ENCODE measurements at regions not wholly inside any gene's neighbourhood (a gene's known extent, or its start where the extent isn't known, plus 50 kb on each side); places are given as distances from the start of the nearest gene placed in this dataset.
A peak's percentile ranks its signal among the peaks of the same experiment; 100 is the strongest.

DNA sequence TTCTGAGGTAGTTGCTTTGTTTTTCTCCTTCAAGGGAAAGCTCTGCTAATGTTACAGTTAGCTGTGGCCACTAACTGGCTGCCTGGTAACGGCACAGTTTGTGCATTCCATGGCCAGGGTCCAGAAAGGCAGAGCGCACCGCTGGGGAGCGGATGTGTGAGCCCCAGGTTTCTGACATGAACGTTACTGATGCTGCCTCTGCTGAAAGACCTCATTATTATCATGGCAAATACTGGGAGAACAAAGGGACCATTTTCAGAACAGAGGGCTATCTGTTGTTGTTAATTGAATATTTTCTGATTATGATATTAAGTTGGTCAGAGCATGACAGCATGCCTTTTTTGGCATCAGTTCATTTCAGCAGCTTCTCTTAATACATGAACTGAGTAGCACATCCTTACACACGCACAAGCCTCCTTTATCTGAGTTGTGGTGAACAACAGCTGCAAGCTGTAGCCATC lies 134.1 kb downstream of the NUDT12 start:
- DNase-seq (ENCODE audit: low read depth), result peak; percentile 87

- DNase-seq (ENCODE audit: low read depth), result no peak
Observed at GRCh38 chr5:103427326-103427725, 135.3 kb downstream of the NUDT12 start.

DNA sequence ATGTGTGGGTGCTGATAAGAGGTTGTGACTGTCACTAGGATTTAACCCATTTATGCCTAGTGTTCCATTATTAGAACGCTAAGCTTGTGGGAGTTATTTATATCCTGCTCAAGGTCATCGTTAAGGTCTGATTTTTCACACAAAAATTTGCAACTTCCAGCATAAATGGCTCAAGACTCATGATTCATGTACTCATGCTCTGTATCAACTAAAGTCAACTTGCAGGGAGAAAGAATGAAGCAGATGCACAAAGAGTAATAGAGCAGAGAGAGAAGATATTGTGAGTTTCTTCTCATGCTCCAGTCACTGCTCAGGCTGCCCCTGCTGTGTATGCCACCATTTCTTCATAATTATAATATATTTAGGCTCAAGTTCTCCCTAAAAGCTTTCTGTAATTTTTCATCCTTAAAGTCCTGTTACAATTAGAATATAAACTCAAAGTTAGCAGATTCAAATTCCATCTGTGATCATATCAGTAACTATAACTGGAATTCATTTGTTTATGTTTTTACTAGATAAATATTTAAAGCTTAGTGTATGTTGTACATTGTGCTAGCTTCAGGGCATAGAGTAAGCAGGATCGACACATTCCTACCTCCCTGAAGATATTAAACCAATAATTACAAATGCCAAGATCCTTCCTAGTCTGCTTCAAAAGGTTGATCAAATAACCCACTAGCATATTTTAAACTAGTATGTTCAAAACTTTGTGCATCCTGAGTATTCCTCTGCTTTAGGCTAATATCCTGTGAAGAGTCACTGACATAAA lies 136.7 kb downstream of the NUDT12 start:
- DNase-seq (ENCODE audit: low read depth), result peak; percentile 56

DNA sequence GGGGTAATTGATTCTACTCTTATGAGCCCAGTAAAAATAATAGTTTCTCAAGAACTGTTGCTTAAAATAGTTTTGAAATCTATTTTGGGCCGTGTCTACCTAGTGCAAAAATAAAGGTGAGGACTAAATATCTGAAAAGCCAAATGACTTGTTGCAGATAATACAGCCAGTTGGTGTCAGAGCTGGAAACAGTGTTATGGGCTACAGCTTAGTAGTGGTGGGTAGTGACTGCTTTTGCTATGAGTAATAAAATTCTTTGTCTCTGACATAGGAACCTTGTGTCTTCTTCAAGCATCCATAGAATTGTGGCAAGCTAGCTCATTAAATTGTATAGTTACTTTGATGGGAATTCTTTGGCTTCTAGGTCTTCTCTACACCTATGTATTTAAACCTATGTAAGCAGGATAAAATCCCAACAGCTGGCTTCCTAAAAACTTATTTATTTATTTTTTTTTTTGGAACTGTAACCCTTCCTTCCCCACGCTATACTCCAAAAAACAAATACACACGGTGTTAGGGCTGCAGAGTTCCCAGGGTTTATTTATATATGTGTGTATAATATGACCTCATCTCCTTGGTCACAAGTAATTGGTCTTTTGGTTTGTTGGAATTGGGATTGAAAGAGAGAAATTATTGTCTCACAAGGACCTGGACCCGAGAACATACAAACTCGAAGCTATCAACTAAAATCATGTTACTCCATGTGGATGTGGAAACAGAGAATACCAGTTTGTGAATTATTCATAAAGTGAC lies 138.0 kb downstream of the NUDT12 start:
- DNase-seq (ENCODE audit: low read depth), result peak; percentile 77

- peak; percentile 87 for DNase-seq (ENCODE audit: low read depth)
Observed at GRCh38 chr5:103424026-103424425, 138.6 kb downstream of the NUDT12 start.

DNA sequence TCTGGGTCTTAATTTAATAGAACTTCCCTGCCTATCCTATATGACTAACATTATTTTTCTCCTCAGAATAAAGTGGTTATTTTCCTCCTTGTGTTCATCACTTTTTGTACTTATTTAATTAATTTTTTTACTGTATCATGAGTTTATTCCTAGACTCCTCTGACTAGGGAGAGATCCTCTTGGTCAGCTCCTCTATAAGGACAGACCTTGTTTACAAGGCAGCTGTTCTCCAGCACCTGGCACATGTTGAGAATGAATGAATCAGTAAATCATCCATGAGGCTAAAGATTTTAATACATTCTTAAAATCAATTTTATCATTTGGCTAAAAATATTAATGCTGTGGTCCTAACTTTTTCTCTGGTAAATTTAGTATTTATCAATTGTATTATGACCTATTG lies 139.8 kb downstream of the NUDT12 start:
- DNase-seq (ENCODE audit: low read depth), result no peak

DNA sequence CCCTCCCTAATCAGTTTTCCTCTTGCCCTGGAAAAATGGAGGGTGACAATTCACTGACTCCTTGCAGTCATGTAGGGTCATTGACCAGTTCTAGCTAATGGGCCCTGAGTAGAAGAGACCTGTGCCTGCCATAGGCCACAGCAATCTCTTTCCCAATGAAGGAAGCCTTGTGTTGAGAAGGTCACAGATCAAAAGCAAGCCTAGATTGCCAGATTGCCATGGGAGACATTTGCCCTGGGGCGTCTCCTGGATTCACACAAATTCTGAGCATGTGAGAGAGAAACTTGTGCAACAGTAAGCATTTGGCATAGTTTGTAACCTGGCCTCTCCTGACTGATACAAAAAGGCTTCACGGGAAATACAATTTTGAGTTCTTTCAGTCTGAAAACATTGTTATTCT lies 148.0 kb downstream of the NUDT12 start:
- DNase-seq (ENCODE audit: low read depth), result peak; percentile 66

GRCh38 chr5:103411711-103412110 lies 150.9 kb downstream of the NUDT12 start:
- DNase-seq (ENCODE audit: low read depth), result no peak

GRCh38 chr5:103410172-103410571 lies 151.6 kb downstream of the MACIR start:
- DNase-seq (ENCODE audit: low read depth), result no peak

DNA sequence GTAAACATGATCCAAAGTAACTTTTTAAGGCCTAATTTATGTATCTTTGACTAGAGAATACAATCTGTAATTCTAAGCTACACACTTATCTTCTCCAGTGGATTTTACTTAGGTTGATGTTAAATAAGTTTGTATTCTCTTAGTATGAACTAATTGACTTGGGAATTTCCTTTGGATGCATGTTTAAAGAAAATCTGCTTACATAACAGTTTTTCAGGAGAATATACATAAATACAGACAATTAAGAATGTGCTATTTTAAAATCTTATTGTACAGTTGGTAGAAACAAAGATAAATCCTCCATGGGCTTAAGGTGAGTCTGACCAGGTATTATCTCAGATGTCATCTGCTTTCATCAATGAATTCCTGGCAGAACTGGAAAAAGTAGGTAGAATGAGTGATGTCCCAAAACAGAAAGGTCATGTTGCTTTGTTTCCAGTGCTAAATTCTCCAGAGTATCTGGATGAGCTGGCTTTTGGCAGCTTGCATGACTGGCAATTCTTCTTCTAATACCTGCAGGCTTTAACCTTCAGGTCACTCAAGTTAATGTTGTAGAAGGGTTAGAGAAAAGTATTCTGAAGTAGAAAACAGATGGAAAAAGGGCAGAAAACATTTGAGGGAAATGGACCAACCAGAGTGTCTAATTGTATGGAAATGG lies 150.6 kb downstream of the MACIR start:
- DNase-seq (ENCODE audit: low read depth), result no peak

DNA sequence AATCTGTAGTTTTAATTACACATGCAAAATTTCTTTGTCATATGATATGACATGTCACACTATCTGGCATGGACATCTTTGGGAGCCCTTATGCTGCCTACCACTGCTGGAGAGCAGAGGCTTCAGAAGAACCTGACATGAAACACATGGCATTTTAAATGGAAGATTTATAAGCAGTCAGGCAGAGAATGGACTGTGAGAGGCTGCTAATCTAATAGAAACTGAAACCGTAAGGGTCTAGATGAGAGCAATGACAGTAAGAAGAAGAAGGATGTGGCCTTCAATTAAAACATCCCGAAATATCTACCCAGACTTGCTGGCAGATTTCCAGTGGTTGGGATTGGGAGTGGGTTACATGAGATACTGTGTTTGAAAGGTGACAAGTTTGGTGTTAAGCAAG lies 149.8 kb downstream of the MACIR start:
- DNase-seq (ENCODE audit: low read depth), result no peak

DNA sequence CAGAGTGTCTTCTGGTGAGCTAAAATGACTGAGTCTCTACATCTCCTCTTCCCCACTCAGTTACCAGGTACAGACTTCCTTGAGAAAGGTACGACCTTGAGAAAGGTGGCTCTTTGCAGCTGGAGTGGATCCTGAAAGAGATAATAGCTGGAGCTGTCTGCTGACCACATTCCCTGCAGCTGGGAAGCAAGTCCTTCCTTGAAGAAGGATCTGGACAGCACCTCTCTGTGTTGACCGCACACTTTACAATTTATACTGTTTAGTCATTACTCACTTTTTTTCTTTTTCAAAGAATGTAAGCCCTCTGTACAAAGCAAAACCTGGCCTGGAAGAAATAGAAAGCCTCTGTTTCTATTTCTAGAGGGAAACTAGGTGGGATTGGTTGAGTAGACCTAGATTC lies 148.8 kb downstream of the MACIR start:
- no peak for DNase-seq (ENCODE audit: low read depth)

DNA sequence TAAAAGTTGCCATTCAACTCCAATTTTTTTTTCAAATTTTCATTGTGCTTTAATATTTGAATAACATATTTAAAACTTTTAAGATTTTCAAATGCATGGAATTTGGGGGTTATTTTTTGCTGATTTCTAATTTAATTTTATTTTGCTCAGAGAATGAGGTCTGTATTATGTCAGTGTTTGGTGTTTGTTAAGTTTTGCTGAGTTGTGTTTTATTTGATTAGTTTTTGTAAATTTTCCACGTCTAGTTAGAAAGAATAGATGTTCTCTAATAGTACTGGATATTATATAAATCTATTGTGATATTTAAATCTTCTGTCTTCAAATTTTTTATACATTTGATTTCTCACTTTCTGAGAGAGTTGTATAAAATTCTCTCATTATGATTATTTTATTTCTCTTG lies 145.9 kb downstream of the MACIR start:
- DNase-seq (ENCODE audit: low read depth), result no peak

DNA sequence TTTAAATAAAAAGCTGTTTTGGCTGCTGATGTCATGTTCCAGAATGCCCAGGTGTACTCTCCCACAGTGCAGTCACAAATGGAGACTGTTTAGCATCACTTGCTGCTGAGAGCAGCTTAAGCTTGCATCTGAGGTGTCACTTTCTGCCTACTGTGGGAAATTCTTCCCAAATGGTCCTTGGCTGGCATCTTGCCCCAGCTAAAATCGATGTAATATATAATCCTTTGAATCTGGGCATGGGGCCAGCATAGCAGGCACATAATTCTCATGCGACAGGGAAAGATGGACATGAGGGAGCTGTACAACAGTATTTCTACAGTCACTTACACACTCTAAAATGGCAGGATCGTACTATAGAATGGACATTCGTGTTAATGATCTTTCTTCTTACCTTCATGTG lies 144.3 kb downstream of the MACIR start:
- no peak for DNase-seq (ENCODE audit: low read depth)

DNA sequence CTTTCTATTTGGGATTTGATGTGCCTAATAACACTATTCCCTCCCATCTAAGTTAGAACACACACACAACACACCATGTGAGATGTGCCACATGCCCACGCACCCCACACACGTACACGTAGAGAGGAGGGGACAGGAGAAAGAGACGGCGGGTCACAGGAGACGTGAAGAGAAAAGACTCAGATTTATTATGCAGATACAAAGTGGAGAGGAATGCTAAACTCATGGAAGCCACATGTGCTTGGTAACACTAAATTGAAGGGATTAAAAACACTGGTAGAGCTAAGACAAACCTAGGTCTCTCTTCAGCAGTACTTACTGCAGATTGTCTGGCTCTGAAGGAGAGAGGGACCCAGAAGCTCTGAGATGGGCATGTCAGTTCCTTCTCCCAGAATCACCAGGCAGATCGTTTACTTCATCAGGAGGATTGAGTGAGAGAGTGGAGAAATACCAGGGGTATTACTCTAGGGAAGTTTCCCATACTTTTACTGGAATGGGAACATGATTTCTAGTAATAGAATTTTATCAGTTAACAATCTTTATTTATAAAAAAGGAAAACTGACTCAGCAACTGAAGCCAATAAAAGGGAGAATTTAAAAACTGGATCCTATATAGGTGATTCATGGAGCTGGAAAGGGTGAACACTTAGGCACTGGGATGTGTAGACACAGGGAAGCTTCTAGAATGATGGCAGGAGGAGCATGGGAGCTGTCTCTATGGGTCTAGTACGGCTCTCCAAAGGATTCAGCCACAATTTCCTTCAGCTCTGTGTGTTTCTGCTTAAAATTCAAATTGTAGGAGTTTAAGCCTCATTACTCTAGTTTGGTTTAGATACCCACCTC lies 139.4 kb downstream of the MACIR start:
- DNase-seq (ENCODE audit: low read depth), result no peak

GRCh38 chr5:103394676-103395075 lies 136.1 kb downstream of the MACIR start:
- DNase-seq (ENCODE audit: low read depth), result peak; percentile 29

DNA sequence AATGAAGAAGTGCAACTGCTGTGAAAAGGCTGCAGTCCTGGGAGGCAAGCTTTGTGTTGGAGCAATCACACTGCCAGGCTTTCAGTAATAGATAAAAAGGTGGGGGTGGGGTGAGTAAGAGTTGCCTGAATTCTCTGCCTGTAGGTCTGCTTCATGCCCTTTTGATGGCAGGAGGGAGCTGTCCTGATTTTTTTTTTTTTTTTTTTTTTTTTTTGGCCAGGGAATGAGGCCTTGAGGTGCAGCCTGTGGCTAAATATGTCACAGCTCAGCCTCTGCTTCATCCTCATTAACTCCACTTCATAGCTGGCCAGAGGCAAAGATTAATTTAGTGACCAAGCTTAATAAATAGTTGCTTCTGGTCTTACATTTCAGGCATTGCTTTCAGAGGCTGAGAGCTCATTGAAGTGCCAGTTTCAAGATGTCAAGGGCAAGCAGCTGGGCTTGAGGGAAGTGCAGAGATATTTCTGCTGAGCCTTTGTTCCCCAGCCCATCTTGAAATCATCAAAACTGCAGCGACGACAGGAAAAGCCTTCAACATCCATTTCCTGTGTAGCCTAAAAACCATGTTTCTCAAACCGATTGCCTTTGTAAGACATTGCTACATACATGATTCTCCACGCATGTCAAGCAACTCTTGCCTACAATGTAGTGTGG lies 134.7 kb downstream of the MACIR start:
- DNase-seq (ENCODE audit: low read depth), result peak; percentile 14

GRCh38 chr5:103391659-103392058 lies 133.1 kb downstream of the MACIR start:
- DNase-seq (ENCODE audit: low read depth), result no peak

DNA sequence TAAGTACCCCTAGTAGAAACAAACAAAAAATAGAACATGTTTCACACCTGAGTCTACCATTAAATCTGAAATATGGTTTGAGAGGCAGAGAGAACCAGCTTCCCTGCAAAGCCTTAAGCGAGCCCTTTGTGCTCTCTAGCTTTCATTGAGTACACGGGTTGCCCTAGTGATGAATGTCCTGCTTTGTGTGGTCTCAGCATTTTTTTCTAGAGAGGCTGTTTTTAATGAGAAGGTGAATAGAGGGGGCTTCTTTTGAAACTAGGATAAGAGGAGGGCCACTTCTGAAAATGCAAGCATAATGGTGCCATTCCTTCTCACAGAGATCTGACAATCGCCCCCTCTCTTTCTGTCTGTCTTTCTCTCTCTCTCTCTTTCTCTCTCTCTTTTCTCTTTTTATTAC lies 131.3 kb downstream of the MACIR start:
- DNase-seq (ENCODE audit: low read depth), result no peak

DNA sequence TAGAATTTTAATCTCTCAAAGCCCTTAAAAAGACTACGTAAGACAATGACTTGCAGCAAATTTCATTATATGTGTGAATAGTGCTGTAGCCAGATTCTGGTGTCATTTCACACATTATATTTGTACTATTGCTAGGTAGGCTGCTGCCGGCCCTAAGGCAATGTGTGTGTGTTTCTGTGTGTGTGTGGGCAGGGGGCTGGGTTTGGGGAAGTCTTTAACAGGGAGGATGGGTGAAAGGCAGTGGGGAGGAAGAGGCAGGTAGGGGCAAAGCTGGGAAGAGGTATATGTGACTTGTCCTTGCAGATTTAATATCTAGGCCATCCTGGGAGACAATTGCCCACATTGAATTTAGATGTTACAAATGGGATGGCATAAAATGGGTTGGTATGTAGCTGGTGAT lies 130.8 kb downstream of the MACIR start:
- DNase-seq (ENCODE audit: low read depth), result no peak

GRCh38 chr5:103385722-103386121 lies 127.2 kb downstream of the MACIR start:
- DNase-seq (ENCODE audit: low read depth), result no peak

All from renal cortical epithelial cell (primary cell).